ENCODE measurements at regions not wholly inside any gene's neighbourhood (a gene's known extent, or its start where the extent isn't known, plus 50 kb on each side); places are given as distances from the start of the nearest gene placed in this dataset.

DNA sequence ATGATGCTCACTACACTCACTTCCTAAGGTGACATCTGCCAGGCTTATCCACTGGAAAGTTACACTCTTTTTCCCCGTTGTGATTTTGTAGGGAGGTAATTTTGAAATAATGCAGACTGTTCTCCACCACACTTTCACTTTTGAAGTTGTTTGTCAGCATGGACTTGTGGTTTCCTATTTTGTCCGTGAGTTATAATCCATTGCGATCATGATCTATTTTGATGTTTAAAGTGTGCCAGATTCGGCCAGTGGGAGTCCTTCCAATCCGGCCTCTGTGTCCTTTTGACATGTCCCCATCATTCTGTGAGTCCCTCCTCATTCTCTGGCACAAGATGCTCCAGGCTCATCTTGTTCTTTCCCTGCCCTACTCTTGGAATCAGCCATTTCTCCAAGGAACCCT is 211.3 kb upstream of the KLF4 start:
- no peaks in the 10 kb centered on the region for H3K36me3 Mint-ChIP-seq (ENCODE audit: low read depth)
- H3K4me1 Mint-ChIP-seq, result no peaks in the 10 kb centered on the region
- H3K9me3 Mint-ChIP-seq, result no peaks in the 10 kb centered on the region
- DNase-seq, result no peak
- H3K4me3 Mint-ChIP-seq, result no peak overlapping the region
- no peaks in the 10 kb centered on the region for H3K27me3 Mint-ChIP-seq
- intact Hi-C loops (cut with micrococcal nuclease), result no loop called here
- H3K27ac Mint-ChIP-seq, result no peak overlapping the region

- Mint-ChIP-seq H3K4me3 (no peak overlapping the region), H3K9me3 (no peaks in the 10 kb centered on the region), H3K27ac (no peak overlapping the region), H3K27me3 (no peaks in the 10 kb centered on the region), H3K4me1 (no peaks in the 10 kb centered on the region), H3K36me3 (ENCODE audit: low read depth) (no peaks in the 10 kb centered on the region)
- intact Hi-C loops (cut with micrococcal nuclease), result no loop called here
- no peak for DNase-seq
Observed at GRCh38 chr9:107699231-107699630, 209.7 kb upstream of the KLF4 start.

DNA sequence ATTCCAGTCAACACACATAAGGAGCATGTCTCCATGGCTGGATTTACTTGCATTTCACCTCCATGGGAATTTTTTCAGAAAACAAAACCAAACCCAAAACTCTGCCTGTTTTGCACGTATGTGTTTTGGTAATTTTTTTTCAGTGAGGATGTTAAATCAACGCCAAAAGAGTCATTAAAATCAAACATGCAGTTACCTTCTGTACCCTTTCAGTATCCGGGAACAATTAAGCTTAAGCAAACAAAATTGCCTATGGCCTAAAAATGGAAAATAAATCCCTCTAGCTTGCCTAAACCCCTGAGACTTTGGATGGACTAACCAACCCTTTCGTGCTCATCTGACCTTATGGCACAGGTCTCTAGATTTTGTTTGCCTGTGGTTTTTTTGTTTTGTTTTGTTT is 209.2 kb upstream of the KLF4 start:
- no peaks in the 10 kb centered on the region for H3K4me1 Mint-ChIP-seq
- no peaks in the 10 kb centered on the region for H3K36me3 Mint-ChIP-seq (ENCODE audit: low read depth)
- H3K27ac Mint-ChIP-seq, result no peak overlapping the region
- H3K9me3 Mint-ChIP-seq, result no peaks in the 10 kb centered on the region
- DNase-seq, result no peak
- H3K27me3 Mint-ChIP-seq, result no peaks in the 10 kb centered on the region
- intact Hi-C loops (cut with micrococcal nuclease), result no loop called here
- H3K4me3 Mint-ChIP-seq, result no peak overlapping the region

- H3K9me3 Mint-ChIP-seq, result no peaks in the 10 kb centered on the region
- no peaks in the 10 kb centered on the region for H3K27me3 Mint-ChIP-seq
- H3K4me3 Mint-ChIP-seq, result no peak overlapping the region
- no peaks in the 10 kb centered on the region for H3K4me1 Mint-ChIP-seq
- DNase-seq, result no peak
- intact Hi-C loops (cut with micrococcal nuclease), result no loop called here
- H3K36me3 Mint-ChIP-seq (ENCODE audit: low read depth), result no peaks in the 10 kb centered on the region
- no peak overlapping the region for H3K27ac Mint-ChIP-seq
Observed at GRCh38 chr9:107696302-107696701, 206.7 kb upstream of the KLF4 start.

DNA sequence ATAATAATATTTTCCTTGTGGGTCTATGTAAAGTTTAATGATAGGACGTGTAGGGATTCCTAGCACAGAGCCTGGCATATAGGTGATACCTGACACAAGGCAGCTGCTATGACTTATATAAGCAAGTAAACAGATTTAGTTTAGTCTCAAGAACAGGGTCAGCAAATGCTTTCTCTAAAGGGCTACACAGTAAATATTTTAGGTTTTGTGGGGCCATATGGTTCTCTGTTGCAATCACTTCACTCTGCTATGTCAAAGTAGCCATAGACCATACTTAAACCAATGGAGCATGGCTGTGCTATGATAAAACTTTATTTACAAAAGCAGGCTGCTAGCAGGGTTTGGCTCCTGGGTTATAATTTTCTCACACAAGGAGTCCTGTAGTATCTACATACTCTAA is 204.8 kb upstream of the KLF4 start:
- Mint-ChIP-seq H3K4me3 (no peak overlapping the region), H3K27me3 (no peaks in the 10 kb centered on the region), H3K9me3 (no peaks in the 10 kb centered on the region), H3K4me1 (no peaks in the 10 kb centered on the region), H3K36me3 (ENCODE audit: low read depth) (no peaks in the 10 kb centered on the region), H3K27ac (no peak overlapping the region)
- intact Hi-C loops (cut with micrococcal nuclease), result no loop called here
- no peak for DNase-seq

DNA sequence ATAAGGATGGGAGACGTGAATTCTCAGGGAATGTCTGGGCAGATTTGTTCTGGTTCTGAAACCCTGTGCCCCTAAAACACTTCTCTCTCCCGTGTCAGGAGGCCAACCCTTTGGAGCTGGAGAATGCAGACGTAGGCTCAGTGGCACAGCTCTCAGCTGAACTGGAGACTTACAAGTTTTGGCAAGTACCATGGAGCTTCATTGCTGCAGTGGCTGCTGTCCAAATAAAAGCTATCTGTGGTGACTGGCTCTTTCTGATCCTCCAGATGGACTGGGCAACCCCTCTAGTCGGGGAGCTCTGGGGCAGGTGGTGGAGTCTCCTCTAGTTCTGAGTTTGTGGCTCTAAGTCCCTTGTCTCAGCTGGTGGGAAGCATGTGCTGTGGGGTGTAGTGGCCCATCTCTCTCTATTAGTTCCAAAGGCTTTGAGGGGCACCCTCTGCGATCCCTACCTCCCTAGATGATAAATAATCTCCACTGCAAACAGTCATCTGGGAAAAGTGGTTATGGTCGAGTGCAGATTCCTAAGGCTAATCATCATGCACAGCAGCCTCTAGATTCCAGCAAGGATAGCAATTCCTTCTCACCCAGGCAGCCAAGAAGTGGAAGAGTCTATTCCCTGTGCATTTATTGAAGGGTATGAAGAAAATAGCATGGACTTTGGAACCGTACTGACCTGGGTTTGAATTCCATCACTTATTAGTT is 204.2 kb upstream of the KLF4 start:
- Mint-ChIP-seq H3K27me3 (no peaks in the 10 kb centered on the region), H3K4me3 (no peak overlapping the region), H3K36me3 (ENCODE audit: low read depth) (no peaks in the 10 kb centered on the region), H3K27ac (no peak overlapping the region), H3K4me1 (no peaks in the 10 kb centered on the region), H3K9me3 (no peaks in the 10 kb centered on the region)
- no peak for DNase-seq
- intact Hi-C loops (cut with micrococcal nuclease), result no loop called here

- H3K36me3 Mint-ChIP-seq (ENCODE audit: low read depth), result no peaks in the 10 kb centered on the region
- no peaks in the 10 kb centered on the region for H3K9me3 Mint-ChIP-seq
- intact Hi-C loops (cut with micrococcal nuclease), result no loop called here
- no peaks in the 10 kb centered on the region for H3K4me1 Mint-ChIP-seq
- DNase-seq, result no peak
- H3K27ac Mint-ChIP-seq, result no peak overlapping the region
- no peak overlapping the region for H3K4me3 Mint-ChIP-seq
- H3K27me3 Mint-ChIP-seq, result no peaks in the 10 kb centered on the region
Observed at GRCh38 chr9:107691664-107692063, 202.1 kb upstream of the KLF4 start.

DNA sequence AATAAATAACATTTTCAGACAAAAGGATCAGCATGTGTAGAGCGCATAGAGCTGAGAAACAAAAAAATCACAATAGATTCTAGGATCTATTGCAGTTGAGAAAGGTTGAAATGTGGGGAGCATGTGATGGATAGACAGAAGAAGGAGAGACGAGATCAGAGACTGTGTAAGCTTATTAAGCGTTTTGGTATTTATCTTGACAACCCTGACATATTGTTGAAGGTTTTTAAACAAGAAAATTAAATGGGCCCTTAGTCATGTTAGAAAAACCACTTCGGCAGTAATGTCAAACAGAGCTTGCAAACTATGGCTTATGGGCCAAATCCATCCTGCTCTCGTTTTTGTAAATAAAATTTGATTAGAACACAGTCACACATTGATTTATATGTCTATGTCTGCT is 200.5 kb upstream of the KLF4 start:
- no peak overlapping the region for H3K4me3 Mint-ChIP-seq
- H3K27me3 Mint-ChIP-seq, result no peaks in the 10 kb centered on the region
- DNase-seq, result no peak
- intact Hi-C loops (cut with micrococcal nuclease), result no loop called here
- no peaks in the 10 kb centered on the region for H3K36me3 Mint-ChIP-seq (ENCODE audit: low read depth)
- H3K9me3 Mint-ChIP-seq, result no peaks in the 10 kb centered on the region
- H3K4me1 Mint-ChIP-seq, result no peaks in the 10 kb centered on the region
- H3K27ac Mint-ChIP-seq, result no peak overlapping the region

DNA sequence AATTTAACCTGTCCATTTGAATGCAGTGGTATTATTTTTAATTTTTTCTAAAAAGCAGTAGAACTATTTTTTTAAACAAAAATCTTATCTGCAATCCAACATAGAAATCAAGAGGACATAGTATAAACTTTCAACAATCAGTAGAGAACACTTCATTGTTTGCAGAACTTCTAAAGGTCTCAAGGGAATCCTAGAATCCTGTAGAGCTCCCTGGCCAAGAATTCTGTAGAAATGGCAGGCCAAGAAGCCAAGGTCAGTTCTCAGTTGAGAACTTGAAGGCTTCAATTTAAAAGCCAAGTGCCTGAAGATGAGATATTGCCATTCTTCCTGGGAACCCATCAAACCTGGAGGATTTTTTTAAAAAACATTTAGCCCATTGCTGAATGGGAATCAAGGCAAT is 199.2 kb upstream of the KLF4 start:
- Mint-ChIP-seq H3K36me3 (ENCODE audit: low read depth) (no peaks in the 10 kb centered on the region), H3K27ac (no peak overlapping the region), H3K4me1 (no peaks in the 10 kb centered on the region), H3K9me3 (no peaks in the 10 kb centered on the region), H3K4me3 (no peak overlapping the region), H3K27me3 (no peaks in the 10 kb centered on the region)
- intact Hi-C loops (cut with micrococcal nuclease), result no loop called here
- no peak for DNase-seq

DNA sequence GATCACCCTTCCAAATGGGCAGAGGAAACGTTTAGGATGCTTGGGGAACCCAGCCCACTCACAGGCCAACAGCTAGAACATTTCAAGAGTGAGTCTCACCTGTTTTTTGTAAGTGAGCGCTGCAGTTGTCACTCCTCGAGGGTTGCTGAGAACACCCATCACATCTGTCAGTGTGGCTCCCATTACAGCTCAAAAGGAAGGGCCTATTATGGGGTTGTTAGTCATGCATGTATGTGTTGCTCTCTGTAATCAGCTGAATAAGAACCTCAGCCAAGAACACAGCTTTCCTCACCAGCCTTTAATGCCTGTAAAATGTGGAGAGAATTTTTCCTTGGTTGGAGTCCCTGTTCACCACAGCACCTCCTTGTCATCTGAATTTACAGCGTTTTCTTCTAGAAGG is 196.3 kb upstream of the KLF4 start:
- H3K4me3 Mint-ChIP-seq, result no peak overlapping the region
- no peak for DNase-seq
- H3K9me3 Mint-ChIP-seq, result no peaks in the 10 kb centered on the region
- no peaks in the 10 kb centered on the region for H3K4me1 Mint-ChIP-seq
- intact Hi-C loops (cut with micrococcal nuclease), result no loop called here
- H3K27ac Mint-ChIP-seq, result no peak overlapping the region
- no peaks in the 10 kb centered on the region for H3K27me3 Mint-ChIP-seq
- no peaks in the 10 kb centered on the region for H3K36me3 Mint-ChIP-seq (ENCODE audit: low read depth)

DNA sequence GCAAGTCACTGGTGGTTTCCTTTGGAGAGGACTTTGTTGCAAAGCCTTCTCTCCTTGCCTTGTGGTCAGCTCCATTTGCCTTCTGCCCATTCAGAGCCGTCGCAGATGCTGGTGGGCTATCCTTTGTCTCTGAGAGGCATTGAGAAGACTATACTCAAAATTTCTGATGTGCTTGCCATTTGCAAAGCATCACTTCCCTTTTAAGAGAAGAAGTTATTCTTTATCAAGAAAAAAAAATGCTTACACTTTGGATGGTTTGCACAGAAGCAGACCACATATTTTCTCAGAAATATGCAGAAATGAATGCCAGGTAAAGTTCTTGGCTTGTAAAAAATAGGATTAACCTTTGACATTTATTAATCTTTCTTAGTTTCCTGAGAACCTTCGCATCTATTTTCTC is 195.8 kb upstream of the KLF4 start:
- no peaks in the 10 kb centered on the region for H3K9me3 Mint-ChIP-seq
- no peak for DNase-seq
- H3K4me3 Mint-ChIP-seq, result no peak overlapping the region
- H3K4me1 Mint-ChIP-seq, result no peaks in the 10 kb centered on the region
- no peak overlapping the region for H3K27ac Mint-ChIP-seq
- intact Hi-C loops (cut with micrococcal nuclease), result no loop called here
- H3K27me3 Mint-ChIP-seq, result no peaks in the 10 kb centered on the region
- H3K36me3 Mint-ChIP-seq (ENCODE audit: low read depth), result no peaks in the 10 kb centered on the region

DNA sequence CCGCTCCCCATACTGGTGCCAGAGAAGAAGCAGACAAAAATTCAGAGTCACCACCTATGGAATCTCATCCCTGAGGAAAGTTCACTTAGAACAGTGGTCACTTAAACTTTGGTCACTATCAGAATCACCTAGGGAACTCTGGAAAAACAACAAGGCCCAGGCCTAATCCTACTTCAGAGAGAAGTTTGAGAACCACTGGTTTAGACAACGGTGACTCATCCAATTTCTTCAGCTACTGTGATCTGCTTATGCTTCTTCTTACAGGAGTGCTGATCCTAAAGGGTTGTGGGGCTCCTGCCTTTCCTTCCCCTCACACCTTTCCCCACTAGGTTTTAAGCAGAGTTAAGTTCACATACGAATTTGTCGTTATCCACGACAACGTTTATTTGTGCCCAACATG is 194.7 kb upstream of the KLF4 start:
- no peaks in the 10 kb centered on the region for H3K9me3 Mint-ChIP-seq
- intact Hi-C loops (cut with micrococcal nuclease), result no loop called here
- no peaks in the 10 kb centered on the region for H3K36me3 Mint-ChIP-seq (ENCODE audit: low read depth)
- H3K4me1 Mint-ChIP-seq, result no peaks in the 10 kb centered on the region
- no peaks in the 10 kb centered on the region for H3K27me3 Mint-ChIP-seq
- DNase-seq, result no peak
- H3K4me3 Mint-ChIP-seq, result no peak overlapping the region
- H3K27ac Mint-ChIP-seq, result no peak overlapping the region

- no peaks in the 10 kb centered on the region for H3K27me3 Mint-ChIP-seq
- intact Hi-C loops (cut with micrococcal nuclease), result no loop called here
- H3K9me3 Mint-ChIP-seq, result no peaks in the 10 kb centered on the region
- H3K4me3 Mint-ChIP-seq, result no peak overlapping the region
- H3K27ac Mint-ChIP-seq, result no peak overlapping the region
- H3K36me3 Mint-ChIP-seq (ENCODE audit: low read depth), result no peaks in the 10 kb centered on the region
- H3K4me1 Mint-ChIP-seq, result no peaks in the 10 kb centered on the region
- no peak for DNase-seq
Observed at GRCh38 chr9:107683566-107683965, 194.0 kb upstream of the KLF4 start.

- no peak for DNase-seq
- Mint-ChIP-seq H3K9me3 (no peaks in the 10 kb centered on the region), H3K36me3 (ENCODE audit: low read depth) (no peaks in the 10 kb centered on the region), H3K4me3 (no peak overlapping the region), H3K4me1 (no peaks in the 10 kb centered on the region), H3K27ac (no peak overlapping the region), H3K27me3 (no peaks in the 10 kb centered on the region)
- intact Hi-C loops (cut with micrococcal nuclease), result no loop called here
Observed at GRCh38 chr9:107681988-107682387, 192.4 kb upstream of the KLF4 start.

Data from activated CD4-positive, alpha-beta T cell treated with anti-CD3 and anti-CD28 coated beads, Interleukin-2, amount 10 ng/mL, durations not matched to agents 24 days and 14 days (primary cell).